ENCODE measurements at regions not wholly inside any gene's neighbourhood (a gene's known extent, or its start where the extent isn't known, plus 50 kb on each side); places are given as distances from the start of the nearest gene placed in this dataset.
A peak's percentile ranks its signal among the peaks of the same experiment; 100 is the strongest.

DNA sequence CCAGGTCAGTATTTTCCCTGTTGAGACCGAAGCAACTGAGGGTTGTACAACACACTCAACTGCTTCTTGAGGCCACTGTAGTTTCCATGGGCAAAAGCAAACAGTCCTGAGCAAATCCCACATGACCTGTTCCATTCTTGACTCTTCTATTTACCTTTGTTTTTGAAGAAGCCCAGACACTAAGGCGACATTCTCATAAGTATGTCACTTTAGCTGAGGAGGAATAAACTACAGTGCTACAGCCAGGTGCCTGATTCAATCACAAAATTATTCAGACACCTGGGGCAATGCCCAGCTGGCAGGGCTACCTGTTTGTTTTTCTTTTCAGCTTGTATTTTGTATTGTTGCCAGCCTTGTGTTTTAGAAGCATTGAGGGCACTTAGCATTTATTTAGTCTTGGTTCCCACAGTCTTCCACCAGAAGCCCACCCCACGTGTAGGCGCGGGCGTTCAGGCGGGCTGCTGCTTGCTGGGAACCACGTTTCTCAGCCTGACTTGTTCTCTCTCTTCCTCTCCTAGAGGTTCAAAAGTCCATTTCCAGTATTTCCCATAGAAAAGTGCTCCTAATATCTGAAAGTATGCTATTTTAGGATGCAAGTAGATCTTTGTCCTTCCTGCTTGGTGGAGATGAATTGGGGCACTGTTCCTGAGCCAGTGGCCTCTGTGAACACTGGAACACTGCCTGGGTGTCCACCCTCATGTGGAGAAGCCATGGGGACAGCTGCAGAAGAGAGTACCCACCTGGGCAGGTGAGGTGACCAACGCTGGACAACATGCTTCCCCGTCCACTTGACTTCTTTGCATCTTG, 99.0 kb upstream of the COPS8 start:
- H3K36me3 ChIP-seq: no peaks in the 10 kb centered on the region
- no peaks in the 10 kb centered on the region for H3K4me1 ChIP-seq (ENCODE audit: insufficient read depth)
- WGBS, 3 donors: 92 to 93% (median 92%) methylated on average over 10 of the region's 10 CpGs
- TF ChIP-seq EP300 (IDR thresholded peaks at IDR 0.05): no peak
- TF ChIP-seq, protein P1, sequence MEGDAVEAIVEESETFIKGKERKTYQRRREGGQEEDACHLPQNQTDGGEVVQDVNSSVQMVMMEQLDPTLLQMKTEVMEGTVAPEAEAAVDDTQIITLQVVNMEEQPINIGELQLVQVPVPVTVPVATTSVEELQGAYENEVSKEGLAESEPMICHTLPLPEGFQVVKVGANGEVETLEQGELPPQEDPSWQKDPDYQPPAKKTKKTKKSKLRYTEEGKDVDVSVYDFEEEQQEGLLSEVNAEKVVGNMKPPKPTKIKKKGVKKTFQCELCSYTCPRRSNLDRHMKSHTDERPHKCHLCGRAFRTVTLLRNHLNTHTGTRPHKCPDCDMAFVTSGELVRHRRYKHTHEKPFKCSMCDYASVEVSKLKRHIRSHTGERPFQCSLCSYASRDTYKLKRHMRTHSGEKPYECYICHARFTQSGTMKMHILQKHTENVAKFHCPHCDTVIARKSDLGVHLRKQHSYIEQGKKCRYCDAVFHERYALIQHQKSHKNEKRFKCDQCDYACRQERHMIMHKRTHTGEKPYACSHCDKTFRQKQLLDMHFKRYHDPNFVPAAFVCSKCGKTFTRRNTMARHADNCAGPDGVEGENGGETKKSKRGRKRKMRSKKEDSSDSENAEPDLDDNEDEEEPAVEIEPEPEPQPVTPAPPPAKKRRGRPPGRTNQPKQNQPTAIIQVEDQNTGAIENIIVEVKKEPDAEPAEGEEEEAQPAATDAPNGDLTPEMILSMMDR (IDR thresholded peaks at IDR 0.05): no peak
- TF ChIP-seq POLR2A (IDR thresholded peaks at IDR 0.05): no peak
- intact Hi-C loops (cut with DNase I): no loop called here
- H3K9me3 ChIP-seq: no peaks in the 10 kb centered on the region
- no peak overlapping the region for H3K27ac ChIP-seq
- H3K4me3 ChIP-seq: no peak overlapping the region
- H3K27me3 ChIP-seq: no peaks in the 10 kb centered on the region
- DNase-seq: no peak

DNA sequence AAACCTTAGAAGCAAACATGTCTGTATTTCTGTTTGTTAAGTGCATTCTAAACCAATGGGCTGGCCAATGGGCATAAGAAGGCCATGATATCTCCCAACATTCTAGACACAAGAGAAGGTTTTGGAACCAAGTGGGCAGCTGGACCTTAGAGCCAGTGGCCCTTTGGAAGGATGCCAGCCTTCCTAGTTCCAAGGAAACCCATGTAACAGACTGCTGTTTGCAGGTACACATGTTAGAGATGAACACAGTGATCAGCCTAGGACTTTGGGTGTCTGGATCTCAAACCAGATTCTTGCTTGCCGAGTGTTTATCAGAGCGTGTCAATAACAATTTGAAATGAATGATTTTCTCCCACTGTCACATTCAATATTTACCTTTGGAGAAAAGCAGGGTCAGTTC, 97.5 kb upstream of the COPS8 start:
- Histone ChIP-seq H3K36me3 (no peaks in the 10 kb centered on the region), H3K27me3 (no peaks in the 10 kb centered on the region), H3K27ac (no peak overlapping the region), H3K4me1 (ENCODE audit: insufficient read depth) (no peaks in the 10 kb centered on the region), H3K4me3 (no peak overlapping the region), H3K9me3 (no peaks in the 10 kb centered on the region)
- WGBS, 3 donors: 88 to 93% (median 88%) methylated on average over 2 of the region's 2 CpGs
- no peak for DNase-seq
- TF ChIP-seq POLR2A (IDR thresholded peaks at IDR 0.05) (no peak), EP300 (IDR thresholded peaks at IDR 0.05) (no peak)
- TF ChIP-seq, protein P1 (IDR thresholded peaks at IDR 0.05): no peak
- intact Hi-C loops (cut with DNase I): no loop called here

DNA sequence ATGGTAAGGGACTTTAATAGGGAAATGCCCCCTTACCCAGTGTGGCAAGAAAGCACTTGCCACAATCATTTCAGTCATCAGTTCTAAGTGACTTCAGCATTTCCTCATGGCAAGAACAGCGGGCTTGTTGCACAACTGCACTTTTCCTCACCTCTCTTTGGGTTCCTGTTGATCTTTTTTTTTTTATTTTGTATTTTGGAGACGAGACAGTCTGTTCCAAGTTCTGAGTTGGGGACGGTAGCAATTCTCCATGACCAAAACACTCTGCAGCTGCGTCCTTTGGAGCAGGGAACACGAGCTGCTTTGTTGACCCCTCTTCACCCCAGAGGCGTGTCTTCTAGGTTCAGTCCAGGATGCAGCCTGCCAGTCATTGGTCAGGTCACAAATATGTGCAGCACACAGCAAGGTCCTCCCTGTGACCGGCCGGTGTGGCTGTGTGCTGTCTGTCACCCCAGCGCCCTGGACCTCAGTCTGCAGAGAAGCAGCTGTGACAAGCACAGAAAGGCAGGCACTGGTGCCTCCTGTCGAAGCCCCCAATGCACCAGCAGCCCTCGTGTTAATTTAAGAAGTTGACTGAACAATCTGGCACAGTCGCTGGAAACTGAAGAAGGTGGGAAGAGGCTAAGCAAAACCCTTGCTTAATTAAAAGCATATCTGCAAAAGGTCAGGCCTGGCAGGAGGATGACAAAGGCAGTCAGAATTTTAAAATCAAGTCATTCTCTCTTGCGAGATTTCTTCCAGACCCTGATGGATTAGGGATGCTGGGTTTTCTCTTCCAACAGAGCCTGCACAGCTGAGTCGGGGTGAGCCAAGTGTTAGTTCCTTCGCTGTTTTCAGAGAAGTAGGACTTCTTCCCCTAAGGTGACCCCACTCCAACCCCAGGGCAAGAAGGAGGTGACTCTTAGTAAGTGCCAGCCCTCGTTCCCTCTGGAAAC, 96.7 kb upstream of the COPS8 start:
- peak in 2 of 5 donors; percentile 47 to 49 for DNase-seq
- TF ChIP-seq EP300 (IDR thresholded peaks at IDR 0.05): peak; percentile 16
- TF ChIP-seq POLR2A (IDR thresholded peaks at IDR 0.05): no peak
- intact Hi-C loops (cut with DNase I): no loop called here
- H3K27me3 ChIP-seq: no peaks in the 10 kb centered on the region
- no peaks in the 10 kb centered on the region for H3K9me3 ChIP-seq
- 54 to 57% (median 57%) methylated on average over 16 of the region's 16 CpGs for WGBS, 3 donors
- H3K4me1 ChIP-seq (ENCODE audit: insufficient read depth): no peaks in the 10 kb centered on the region
- no peak overlapping the region for H3K4me3 ChIP-seq
- H3K27ac ChIP-seq: no peak overlapping the region
- H3K36me3 ChIP-seq: no peaks in the 10 kb centered on the region

DNA sequence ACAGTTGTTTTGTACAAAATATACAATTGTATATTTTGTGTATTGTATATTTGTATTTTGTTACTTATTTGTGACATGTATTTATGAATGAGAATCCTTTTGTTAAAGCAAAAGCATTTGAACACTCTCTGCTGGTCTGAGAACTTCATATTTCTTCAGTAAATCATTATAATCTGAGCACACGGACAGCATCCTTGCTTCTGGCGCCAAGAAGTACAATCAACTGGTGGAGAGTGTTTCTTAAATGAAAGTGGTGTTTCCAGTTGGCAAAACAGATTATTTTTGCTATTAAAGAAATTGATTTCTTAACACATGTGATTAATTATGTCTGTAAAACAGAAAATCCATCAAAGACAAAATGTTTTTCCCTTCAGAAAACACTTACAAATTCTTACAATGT, 95.1 kb upstream of the COPS8 start:
- Histone ChIP-seq H3K36me3 (no peaks in the 10 kb centered on the region), H3K9me3 (no peaks in the 10 kb centered on the region), H3K4me3 (no peak overlapping the region), H3K27me3 (no peaks in the 10 kb centered on the region), H3K4me1 (ENCODE audit: insufficient read depth) (no peaks in the 10 kb centered on the region), H3K27ac (no peak overlapping the region)
- intact Hi-C loops (cut with DNase I): no loop called here
- TF ChIP-seq POLR2A (IDR thresholded peaks at IDR 0.05) (no peak), EP300 (IDR thresholded peaks at IDR 0.05) (no peak)
- TF ChIP-seq, protein P1 (IDR thresholded peaks at IDR 0.05): no peak
- DNase-seq: no peak
- WGBS, 3 donors: 35 to 43% (median 42%) methylated on average over 2 of the region's 2 CpGs

All from ovary (tissue), 7 donors.